ENCODE measurements at regions not wholly inside any gene's neighbourhood (a gene's known extent, or its start where the extent isn't known, plus 50 kb on each side); places are given as distances from the start of the nearest gene placed in this dataset.
"Not testable (repeated sequence)": the region's sequence is repeated elsewhere in the genome, so short reads cannot be mapped to it uniquely, and the experiment has no call there.

DNA sequence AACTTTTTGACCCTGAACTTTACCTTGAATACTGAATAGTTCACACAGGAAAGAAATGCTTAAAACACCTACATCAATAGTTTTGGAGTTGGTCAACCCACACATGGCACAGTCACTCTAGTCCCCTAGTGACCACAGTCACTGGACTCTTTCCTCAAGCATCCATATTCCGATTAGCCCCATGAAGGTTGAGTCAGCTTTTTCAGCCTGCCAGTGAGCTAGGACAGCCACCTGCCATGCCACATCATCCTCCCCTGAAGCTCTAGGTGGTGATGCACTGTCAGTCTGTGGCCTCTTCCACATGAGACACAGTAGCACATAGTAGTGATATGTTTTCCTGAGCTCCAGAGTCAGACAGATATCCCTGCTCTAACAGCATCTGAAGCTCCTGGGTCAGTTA is 537.2 kb downstream of the XPNPEP1 start:
- no peak for DNase-seq

DNA sequence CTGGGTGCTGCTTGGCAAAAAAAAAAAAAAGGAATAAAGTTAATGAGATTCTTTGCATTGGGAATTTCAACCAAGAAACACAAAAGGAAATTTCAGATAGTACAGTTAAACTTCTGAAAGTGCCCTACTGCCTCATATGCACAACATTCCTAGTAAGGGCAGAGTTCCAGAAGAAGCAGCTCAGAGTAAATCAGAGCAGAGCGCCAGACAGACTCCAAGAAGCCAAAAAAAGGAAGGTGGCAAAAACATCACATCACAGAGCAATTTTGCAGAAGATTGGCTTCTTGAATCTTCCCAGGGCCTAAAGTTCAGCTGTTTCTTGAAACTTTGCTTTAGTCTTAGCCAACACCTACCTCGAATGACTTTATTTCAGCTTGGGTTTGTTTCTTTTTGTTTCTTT is 544.1 kb downstream of the XPNPEP1 start:
- DNase-seq = no peak

DNA sequence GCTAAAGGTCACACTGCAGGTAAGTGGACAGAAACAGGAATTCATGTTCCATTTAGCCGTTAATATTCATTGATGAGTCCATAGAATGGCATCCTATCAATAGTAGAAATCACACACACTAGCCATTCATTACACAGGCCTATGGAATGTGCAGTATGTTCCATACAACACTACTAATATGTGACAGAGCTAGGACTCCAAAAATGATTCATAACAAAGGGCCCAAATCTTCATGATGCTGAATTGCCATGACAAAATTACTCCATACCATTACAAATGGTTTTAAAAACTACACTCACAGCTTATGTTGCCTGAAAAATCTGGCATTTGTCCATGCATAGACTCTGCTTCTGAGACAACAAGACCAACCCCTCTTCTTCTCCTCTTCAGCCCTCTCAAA is 549.1 kb downstream of the XPNPEP1 start:
- DNase-seq = no peak

- no peak for DNase-seq
Measured at GRCh38 chr10:109359316-109359715, 564.0 kb downstream of the XPNPEP1 start.

DNA sequence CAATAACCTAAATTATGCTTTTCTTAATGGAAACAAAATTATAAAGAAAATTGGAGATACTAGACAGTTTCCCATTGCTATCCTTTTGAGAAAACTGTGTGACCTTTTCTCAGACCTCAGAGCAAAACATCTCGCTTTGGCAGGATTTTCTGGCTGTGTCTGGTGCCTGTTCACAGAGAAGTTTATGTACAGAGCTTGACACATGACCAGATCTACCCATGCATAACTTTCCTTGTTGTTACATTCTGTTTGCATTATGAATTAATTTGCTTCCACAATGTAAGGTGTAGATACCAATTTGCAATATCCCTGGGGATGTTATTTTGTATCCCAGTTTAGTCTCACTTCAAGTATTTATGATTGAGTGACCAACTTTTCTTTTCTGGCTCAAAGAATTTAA is 565.0 kb downstream of the XPNPEP1 start:
- no peak for DNase-seq

- DNase-seq = no peak
Measured at GRCh38 chr10:109348324-109348723, 575.0 kb downstream of the XPNPEP1 start.

- DNase-seq = no peak
Measured at GRCh38 chr10:109343293-109343692, 580.0 kb downstream of the XPNPEP1 start.

DNA sequence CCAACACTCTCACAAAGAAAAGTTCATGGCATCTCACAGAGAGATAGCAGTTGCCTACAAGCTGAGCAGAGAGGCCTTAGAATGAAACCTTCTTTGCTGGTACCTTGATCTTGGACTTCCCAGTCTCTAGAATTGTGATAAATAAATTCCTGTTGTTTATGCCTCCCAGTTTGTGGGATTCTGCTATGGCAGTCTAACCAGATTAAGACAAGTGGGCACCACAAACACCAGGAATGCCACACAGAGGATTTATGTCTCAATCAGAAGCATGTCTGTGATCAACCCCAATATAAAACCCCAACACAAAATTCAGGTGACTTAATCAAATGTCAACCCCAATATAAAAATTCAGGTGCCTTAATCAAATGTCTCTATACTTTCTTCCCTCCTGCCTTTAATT is 581.3 kb downstream of the XPNPEP1 start:
- DNase-seq = no peak

- no peak for DNase-seq
Measured at GRCh38 chr10:109328001-109328400, 595.3 kb downstream of the XPNPEP1 start.

GRCh38 chr10:109327266-109327665 is 596.0 kb downstream of the XPNPEP1 start:
- no peak for DNase-seq

DNA sequence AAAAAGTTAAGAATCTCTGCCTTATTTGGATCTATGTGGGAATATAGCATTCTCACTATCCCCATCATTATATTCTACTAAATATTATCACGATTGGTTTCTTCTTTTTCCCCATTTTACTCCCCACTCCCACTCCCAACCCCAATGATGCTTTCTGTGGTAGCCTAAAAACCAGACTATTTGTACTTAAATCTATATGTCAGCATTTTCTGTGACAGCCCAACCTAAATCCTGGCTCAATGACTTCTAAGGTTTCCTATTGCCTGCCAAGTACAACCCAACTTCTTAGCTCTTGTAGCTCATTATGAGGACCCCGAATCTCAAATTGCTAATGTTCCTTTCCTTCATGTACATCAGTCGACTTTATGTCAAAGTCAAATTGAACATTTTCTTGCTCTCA is 598.6 kb downstream of the XPNPEP1 start:
- DNase-seq = no peak

DNA sequence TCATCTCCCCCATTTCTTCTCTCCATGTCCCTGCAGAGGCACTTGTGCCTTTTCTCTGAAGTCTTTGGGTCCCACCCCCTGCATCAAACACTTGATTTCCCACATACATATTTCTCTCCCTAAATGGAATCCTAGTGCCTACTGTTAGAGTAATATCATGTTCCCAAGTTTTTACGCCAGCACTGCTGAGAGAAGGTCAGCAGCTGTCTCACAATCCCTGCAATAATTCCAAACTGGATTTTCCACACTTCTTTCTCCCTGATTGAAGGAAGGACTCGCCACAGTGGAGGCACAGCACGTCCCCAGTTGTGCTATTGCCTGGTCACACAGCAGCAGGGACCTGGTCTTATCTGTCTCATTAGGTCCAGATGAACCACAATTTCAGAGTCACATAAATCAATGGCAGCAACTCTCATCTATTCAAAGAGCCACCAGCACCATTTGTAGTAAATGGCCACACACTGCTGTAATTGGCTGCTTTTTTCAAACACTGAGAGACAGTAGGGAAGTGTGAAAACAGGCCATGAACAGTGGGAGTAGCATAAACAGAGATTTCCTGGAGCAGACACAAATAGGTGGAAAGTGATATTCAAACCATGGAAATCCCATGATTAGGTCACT is 605.5 kb downstream of the XPNPEP1 start:
- no peak for DNase-seq

DNA sequence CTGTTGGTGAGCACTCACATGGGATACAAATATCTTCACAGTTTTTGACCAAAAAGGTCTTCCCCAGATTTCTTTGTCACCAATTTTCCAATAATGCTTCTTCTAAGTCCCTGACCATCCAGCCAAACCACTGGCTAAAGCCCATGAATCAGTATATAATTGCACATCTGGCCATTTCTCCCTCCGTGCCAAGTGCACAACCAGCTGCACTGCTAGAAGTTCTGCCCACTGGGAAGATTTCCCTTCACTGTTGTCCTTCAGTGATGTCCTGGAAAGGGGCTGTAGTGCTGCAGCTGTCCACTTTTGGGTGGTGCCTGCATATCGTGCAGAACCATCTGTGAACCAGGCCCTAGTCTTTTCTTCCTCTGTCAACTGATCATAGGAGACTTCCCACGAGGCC is 609.3 kb downstream of the XPNPEP1 start:
- not testable (repeated sequence) for DNase-seq

- not testable (repeated sequence) for DNase-seq
Measured at GRCh38 chr10:109312555-109312954, 610.8 kb downstream of the XPNPEP1 start.

- DNase-seq = no peak
Measured at GRCh38 chr10:109308971-109309370, 614.3 kb downstream of the XPNPEP1 start.

DNA sequence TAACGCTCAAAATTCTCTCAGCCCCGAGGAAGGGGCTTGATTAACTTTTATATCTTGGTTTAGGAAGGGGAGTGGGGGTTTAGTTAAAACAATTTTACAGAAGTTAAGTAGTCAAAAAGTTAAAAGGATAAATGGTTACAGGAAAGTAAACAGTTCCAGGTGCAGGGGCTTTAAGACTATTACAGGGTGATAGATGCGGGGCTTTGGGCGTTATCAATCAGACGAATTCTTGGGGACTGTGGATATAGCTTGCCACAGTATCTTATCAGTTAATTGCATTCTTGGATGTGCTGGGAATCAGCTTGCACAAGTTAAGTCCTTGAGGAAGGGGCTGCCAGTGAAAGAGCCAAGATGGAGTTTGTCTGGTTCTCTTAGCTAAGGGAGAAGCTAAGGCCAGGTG is 616.2 kb downstream of the XPNPEP1 start:
- not testable (repeated sequence) for DNase-seq

DNA sequence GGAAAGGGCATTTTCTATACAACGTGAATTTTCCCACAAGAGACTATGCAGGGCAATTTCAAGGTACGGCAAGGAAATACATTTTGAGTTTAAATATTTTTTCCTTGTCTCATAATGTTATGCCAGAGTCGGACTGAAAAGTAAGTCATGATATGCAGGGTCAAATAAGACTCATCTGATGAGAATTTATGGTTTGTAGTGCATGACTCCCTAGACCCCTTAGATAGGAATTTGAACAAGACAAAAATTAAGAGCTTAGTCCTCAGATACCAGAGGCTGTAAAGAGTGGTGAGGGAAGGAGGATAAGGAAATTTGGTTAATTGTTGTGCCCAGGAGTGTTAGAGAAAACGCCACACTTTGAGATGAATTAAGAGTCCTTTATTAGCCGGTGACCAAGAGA is 616.6 kb downstream of the XPNPEP1 start:
- no peak for DNase-seq

DNA sequence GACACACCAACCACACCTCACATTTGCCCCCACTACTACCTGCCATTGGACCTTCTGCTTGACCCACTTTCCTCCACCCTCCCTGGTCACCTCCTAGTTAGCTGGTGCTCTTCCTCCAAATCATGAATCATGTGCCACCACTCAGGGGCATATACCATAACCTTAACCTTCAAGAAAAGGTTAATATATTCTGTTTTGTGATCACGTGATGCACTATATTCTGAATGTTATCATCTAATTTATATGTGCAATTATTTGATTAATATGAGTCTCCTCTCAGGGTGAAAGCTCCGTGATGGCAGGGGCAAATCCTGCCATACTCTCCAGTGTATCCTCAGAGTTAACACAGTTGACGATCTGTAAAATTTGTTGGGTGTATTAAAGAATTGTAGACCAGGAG is 635.5 kb downstream of the XPNPEP1 start:
- DNase-seq = no peak

GRCh38 chr10:109282510-109282909 is 640.8 kb downstream of the XPNPEP1 start:
- DNase-seq = no peak

- no peak for DNase-seq
Measured at GRCh38 chr10:109281347-109281746, 642.0 kb downstream of the XPNPEP1 start.

- DNase-seq = no peak
Measured at GRCh38 chr10:109280837-109281236, 642.5 kb downstream of the XPNPEP1 start.

DNA sequence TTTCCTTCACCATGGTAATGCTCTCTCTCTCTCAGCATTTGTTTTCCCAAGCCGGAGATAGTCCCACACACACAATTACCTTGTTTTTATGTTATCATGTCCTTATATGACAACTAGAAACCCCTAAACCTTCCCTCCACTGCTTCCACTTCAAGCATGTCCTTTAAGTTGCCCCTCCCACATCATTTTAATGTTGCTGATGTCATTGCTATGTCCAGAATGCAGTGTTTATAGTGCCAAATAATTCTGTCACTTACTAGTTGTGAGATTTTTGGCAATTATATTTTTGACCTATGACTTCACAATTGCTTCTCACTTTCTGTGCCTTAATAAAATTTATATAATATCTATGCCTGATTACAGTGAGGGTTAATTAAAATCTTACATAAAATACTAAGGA is 645.9 kb downstream of the XPNPEP1 start:
- no peak for DNase-seq

DNA sequence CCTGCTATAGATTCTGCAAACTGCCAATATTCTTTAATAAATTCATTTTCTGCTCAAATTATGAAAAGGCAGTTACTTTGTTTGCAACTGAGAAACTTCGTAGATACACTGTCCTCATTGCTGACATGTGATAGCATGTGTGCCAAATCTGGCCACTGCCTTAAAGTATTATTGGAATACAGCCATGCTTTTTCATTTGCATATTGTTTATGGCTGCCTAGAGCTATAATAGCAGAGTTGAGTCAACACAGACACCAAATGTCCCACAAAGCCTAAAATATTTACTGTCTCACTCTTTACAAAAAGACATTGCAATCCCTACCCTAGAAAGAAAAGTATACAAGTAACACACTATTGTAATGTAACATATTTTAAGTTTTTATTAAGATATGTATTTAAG is 647.4 kb downstream of the XPNPEP1 start:
- no peak for DNase-seq

DNA sequence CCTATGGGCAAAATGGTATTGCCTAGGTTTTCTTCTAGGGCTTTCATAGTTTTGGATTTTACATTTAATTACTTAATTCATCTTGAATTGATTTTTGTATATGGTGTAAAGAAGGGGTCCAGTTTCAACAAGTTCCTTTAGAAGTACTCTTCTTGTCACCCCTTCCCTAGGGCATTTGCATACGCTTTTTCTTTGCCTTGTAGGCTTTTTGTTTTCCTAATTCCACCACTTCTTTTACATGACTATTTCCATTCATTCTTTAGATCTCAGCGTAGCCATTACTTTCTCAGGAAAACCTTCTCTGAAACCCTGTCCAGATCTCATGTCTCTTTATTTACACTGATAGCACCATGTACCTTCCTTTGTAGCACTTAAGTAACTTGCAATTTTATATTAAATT is 648.6 kb downstream of the XPNPEP1 start:
- DNase-seq = no peak

GRCh38 chr10:109270173-109270572 is 653.1 kb downstream of the XPNPEP1 start:
- DNase-seq = no peak

DNA sequence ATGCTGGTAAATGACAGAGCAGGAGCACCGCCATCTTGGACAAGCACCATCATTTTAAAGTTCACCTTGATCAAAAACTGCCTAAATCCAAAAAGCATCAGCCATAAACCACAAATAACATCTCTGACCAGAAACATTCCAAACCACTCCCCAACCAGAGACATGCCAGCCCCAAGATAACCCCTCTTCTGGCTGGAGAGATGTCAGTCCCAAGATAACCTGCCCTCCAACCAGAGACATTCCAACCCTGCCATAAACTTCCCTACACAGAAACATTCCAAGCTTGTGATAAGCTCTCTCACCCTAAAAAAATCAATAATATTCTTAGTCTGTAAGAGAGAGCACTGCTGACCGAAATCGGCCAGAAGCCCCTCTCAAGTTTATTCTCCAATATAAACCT is 659.3 kb downstream of the XPNPEP1 start:
- no peak for DNase-seq

All from NCI-H1930 (cell line).